ENCODE measurements at regions not wholly inside any gene's neighbourhood (a gene's known extent, or its start where the extent isn't known, plus 50 kb on each side); places are given as distances from the start of the nearest gene placed in this dataset.

DNA sequence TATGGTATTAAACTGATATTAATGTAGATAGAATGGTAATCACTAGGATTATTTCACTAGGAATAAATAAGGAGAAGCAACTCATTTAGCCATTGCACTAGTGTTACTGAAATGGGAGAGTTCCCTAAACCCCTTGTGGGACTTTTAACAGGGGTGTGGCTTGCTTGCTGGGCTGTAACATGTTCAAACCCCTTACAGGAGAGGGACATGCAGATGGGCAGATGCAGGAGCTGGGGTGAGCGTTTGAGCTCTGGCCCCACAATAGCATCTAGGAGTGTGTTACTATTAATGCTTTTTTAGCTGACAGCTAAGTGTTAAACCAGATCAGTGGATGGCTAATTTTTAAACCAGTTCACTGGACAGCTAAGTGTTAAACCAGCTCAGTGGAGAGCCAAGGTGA, 89.3 kb upstream of the ST8SIA4 start:
- Histone ChIP-seq H4K5ac (ENCODE audit: insufficient read length, low read depth, low read length) (no peak overlapping the region), H2BK20ac (ENCODE audit: low read length) (no peak overlapping the region), H3K4ac (replicated peaks; ENCODE audit: insufficient read length, low read depth, low read length) (no peak overlapping the region), H2BK12ac (ENCODE audit: low read depth, low read length) (no peak overlapping the region), H3K23me2 (ENCODE audit: low read depth, low read length) (no peaks in the 10 kb centered on the region), H3K4me3 (ENCODE audit: extremely low read depth in 1 of 4, insufficient read depth in 2 of 4, low read depth in 3 of 4, low read length in 4 of 4) (no peak overlapping the region), H3K14ac (ENCODE audit: insufficient read length) (no peak overlapping the region), H3K27ac (ENCODE audit: low read depth, low read length) (no peak overlapping the region), H3K9ac (replicated peaks in 1 of 4; ENCODE audit: extremely low read depth in 1 of 4, low read depth in 3 of 4, low read length in 3 of 4) (no peak overlapping the region), H2BK15ac (ENCODE audit: low read length) (no peak overlapping the region), H2BK120ac (replicated peaks; ENCODE audit: low read depth, low read length) (no peak overlapping the region), H3K23ac (ENCODE audit: insufficient read length) (no peak overlapping the region), H3K79me1 (ENCODE audit: low read depth, low read length) (no peaks in the 10 kb centered on the region), H3K56ac (replicated peaks; ENCODE audit: insufficient read length, low read depth, low read length) (no peak overlapping the region), H2AK5ac (ENCODE audit: low read depth, low read length) (no peak overlapping the region), H3K4me1 (replicated peaks in 1 of 4; ENCODE audit: control insufficient read depth in 3 of 4, insufficient read depth in 4 of 4, low read length in 3 of 4) (no peaks in the 10 kb centered on the region), H3K4me2 (ENCODE audit: insufficient read depth in 1 of 2, low read depth in 2 of 2, low read length in 2 of 2) (no peak overlapping the region), H3K9me3 (ENCODE audit: insufficient read depth in 2 of 2, low read depth in 1 of 2, low read length in 1 of 2) (no peaks in the 10 kb centered on the region), H3K27me3 (replicated peaks in 1 of 4; ENCODE audit: control insufficient read depth in 3 of 4, extremely low read depth in 1 of 4, insufficient read depth in 3 of 4, low read length in 3 of 4) (peaks cover 0 to 1% (median 0%) of the 10 kb centered on the region in 4 experiments; a peak in 1 of 7 replicates), H3K79me2 (ENCODE audit: control insufficient read depth in 1 of 2, insufficient read depth in 2 of 2, low read length in 2 of 2) (no peaks in the 10 kb centered on the region), H4K91ac (replicated peaks; ENCODE audit: insufficient read length, low read length) (no peak overlapping the region), H3K18ac (ENCODE audit: extremely low read depth, low read length) (no peak overlapping the region), H2BK5ac (ENCODE audit: low read depth, low read length) (no peak overlapping the region), H4K8ac (ENCODE audit: extremely low read depth, insufficient read depth, low read length) (no peak overlapping the region), H2AFZ (ENCODE audit: low read length) (no peak overlapping the region), H3K36me3 (ENCODE audit: control insufficient read depth in 2 of 4, insufficient read depth in 4 of 4, low read length in 3 of 4) (no peaks in the 10 kb centered on the region), H4K20me1 (replicated peaks in 1 of 2; ENCODE audit: control insufficient read depth in 1 of 2, insufficient read depth in 2 of 2, low read length in 2 of 2) (no peaks in the 10 kb centered on the region)
- POLR2A ChIA-PET (ENCODE audit: partially characterized antibody): no interaction called here
- no peak for DNase-seq (ENCODE audit: low read depth in 1 of 2, low spot score in 2 of 2)
- WGBS, 2 experiments (ENCODE audit: extremely low coverage in 1 of 2, insufficient coverage in 1 of 2, insufficient read length in 1 of 2, insufficient replicate concordance in 2 of 2, low coverage in 1 of 2, low lambda C conversion rate in 2 of 2, missing lambda C conversion rate in 1 of 2): 93% methylated on average over 1 of the region's 1 CpG; no CpG with 5 or more reads in 1 of the 2 experiments
- no peak for FAIRE-seq
- CTCF ChIA-PET (ENCODE audit: partially characterized antibody): interaction anchor here (0.7 kb wide), 2 partner anchors 18 to 48 kb away, joined by 3 to 4 read pairs; no protein-coding TSS in a partner anchor
- TF ChIP-seq TEAD4 (IDR thresholded peaks at IDR 0.05; ENCODE audit: low read depth, low read length): no peak
- TF ChIP-seq TCF12 (IDR thresholded peaks at IDR 0.05; ENCODE audit: low read depth, low read length): no peak
- TF ChIP-seq HDAC2 (IDR thresholded peaks at IDR 0.05; ENCODE audit: borderline replicate concordance in 1 of 2, low read depth in 2 of 2, low read length in 2 of 2): no peak
- TF ChIP-seq GTF2F1 (IDR thresholded peaks at IDR 0.05; ENCODE audit: borderline replicate concordance, low read depth, low read length): no peak
- no peak for TF ChIP-seq HDAC6 (IDR thresholded peaks at IDR 0.05; ENCODE audit: low read depth, low read length)
- TF ChIP-seq, protein P1, sequence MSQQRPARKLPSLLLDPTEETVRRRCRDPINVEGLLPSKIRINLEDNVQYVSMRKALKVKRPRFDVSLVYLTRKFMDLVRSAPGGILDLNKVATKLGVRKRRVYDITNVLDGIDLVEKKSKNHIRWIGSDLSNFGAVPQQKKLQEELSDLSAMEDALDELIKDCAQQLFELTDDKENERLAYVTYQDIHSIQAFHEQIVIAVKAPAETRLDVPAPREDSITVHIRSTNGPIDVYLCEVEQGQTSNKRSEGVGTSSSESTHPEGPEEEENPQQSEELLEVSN (IDR thresholded peaks at IDR 0.05): no peak
- no peak for TF ChIP-seq FOSL1 (IDR thresholded peaks at IDR 0.05; ENCODE audit: insufficient read depth, low read depth, low read length)
- no peak for TF ChIP-seq CHD2 (IDR thresholded peaks at IDR 0.05; ENCODE audit: low read length)
- no peak for TF ChIP-seq POLR2AphosphoS5 (IDR thresholded peaks at IDR 0.05; ENCODE audit: low read depth, low read length)
- no peak for TF ChIP-seq CHD1 (IDR thresholded peaks at IDR 0.05; ENCODE audit: low read depth, low read length)
- no peak for TF ChIP-seq ZNF274 (IDR thresholded peaks at IDR 0.05; ENCODE audit: borderline replicate concordance, extremely low read depth, low read length)
- no peak for TF ChIP-seq RXRA (IDR thresholded peaks at IDR 0.05; ENCODE audit: insufficient read depth, low read depth, low read length)
- no peak for TF ChIP-seq SIN3A (conservative IDR thresholded peaks at IDR 0.05 in 1 of 2, IDR thresholded peaks at IDR 0.05 in 1 of 2; ENCODE audit: low read depth in 1 of 2, low read length in 2 of 2)
- no peak for TF ChIP-seq NANOG (IDR thresholded peaks at IDR 0.05; ENCODE audit: insufficient read depth, low read depth, low read length, poor library complexity, severe bottlenecking)

All from H1 (cell line).